CD4-positive, alpha-beta T cell treated with Interleukin-12 subunit alpha and Interleukin-12 subunit beta, for 1 hour (primary cell): ENCODE measurements at regions not wholly inside any gene's neighbourhood (a gene's known extent, or its start where the extent isn't known, plus 50 kb on each side); places are given as distances from the start of the nearest gene placed in this dataset.

Experiments
- DNase-seq: peaks from one replicate; pipeline ENCODE4 v3.0.0-alpha.2; 2020

- no peak for DNase-seq
Observed at GRCh38 chr20:9981829-9982228, 53.0 kb upstream of the ANKEF1 start.

- peak; percentile 73 for DNase-seq
Observed at GRCh38 chr20:9978397-9979004, 56.3 kb upstream of the ANKEF1 start.

- DNase-seq, result no peak
Observed at GRCh38 chr20:9977629-9978028, 57.2 kb upstream of the ANKEF1 start.

GRCh38 chr20:9974324-9974723, 60.5 kb upstream of the ANKEF1 start:
- DNase-seq, result no peak

- no peak for DNase-seq
Observed at GRCh38 chr20:9971746-9972145, 63.0 kb upstream of the ANKEF1 start.

- no peak for DNase-seq
Observed at GRCh38 chr20:9969626-9970025, 65.2 kb upstream of the ANKEF1 start.

GRCh38 chr20:9968015-9968414, 66.8 kb upstream of the ANKEF1 start:
- DNase-seq, result no peak

GRCh38 chr20:9966966-9967365, 67.8 kb upstream of the ANKEF1 start:
- DNase-seq, result no peak

GRCh38 chr20:9963029-9963428, 71.8 kb upstream of the ANKEF1 start:
- DNase-seq, result no peak

- no peak for DNase-seq
Observed at GRCh38 chr20:9958693-9959092, 76.1 kb upstream of the ANKEF1 start.

- DNase-seq, result no peak
Observed at GRCh38 chr20:9955646-9956045, 79.1 kb upstream of the ANKEF1 start.

GRCh38 chr20:9949563-9949962, 85.2 kb upstream of the ANKEF1 start:
- no peak for DNase-seq

GRCh38 chr20:9945408-9945807, 89.4 kb upstream of the ANKEF1 start:
- no peak for DNase-seq

- DNase-seq, result no peak
Observed at GRCh38 chr20:9942736-9943135, 92.1 kb upstream of the ANKEF1 start.

GRCh38 chr20:9940329-9940728, 94.5 kb upstream of the ANKEF1 start:
- no peak for DNase-seq

GRCh38 chr20:9939231-9939630, 95.6 kb upstream of the ANKEF1 start:
- no peak for DNase-seq

- no peak for DNase-seq
Observed at GRCh38 chr20:9935285-9935684, 96.4 kb upstream of the PAK5 start.

GRCh38 chr20:9930142-9930541, 91.3 kb upstream of the PAK5 start:
- DNase-seq, result no peak

GRCh38 chr20:9928955-9929354, 90.1 kb upstream of the PAK5 start:
- DNase-seq, result no peak

GRCh38 chr20:9928281-9928737, 89.4 kb upstream of the PAK5 start:
- no peak for DNase-seq

- no peak for DNase-seq
Observed at GRCh38 chr20:9927224-9927623, 88.3 kb upstream of the PAK5 start.

- no peak for DNase-seq
Observed at GRCh38 chr20:9926476-9926875, 87.6 kb upstream of the PAK5 start.

- no peak for DNase-seq
Observed at GRCh38 chr20:9926007-9926406, 87.1 kb upstream of the PAK5 start.

- DNase-seq, result no peak
Observed at GRCh38 chr20:9923648-9924047, 84.8 kb upstream of the PAK5 start.

GRCh38 chr20:9920866-9921265, 82.0 kb upstream of the PAK5 start:
- no peak for DNase-seq
